CD4-positive, alpha-beta T cell (primary cell): ENCODE measurements at regions not wholly inside any gene's neighbourhood (a gene's known extent, or its start where the extent isn't known, plus 50 kb on each side); places are given as distances from the start of the nearest gene placed in this dataset.

Experiments
- ATAC-seq: fragments of 200-7000 bp; cut with Tn5 transposase; one replicate; pipeline ENCODE4 v1.10.0; 2022; ENCODE audit warnings: mild to moderate bottlenecking; ENCODE audit not compliant: poor library complexity
- CTCF ChIA-PET: fragments of 350-600 bp; sonication (Branson Sonifier 250); formaldehyde crosslinking; loops from one replicate; lab custom pipeline; 2021; ENCODE audit warnings: antibody characterized with exemption, inconsistent platforms; lab: Charles Lee
- POLR2A ChIA-PET: fragments of 350-600 bp; sonication (Branson Sonifier 250); formaldehyde crosslinking; loops from one replicate; lab custom pipeline; 2021; ENCODE audit warnings: antibody characterized with exemption, inconsistent platforms; lab: Charles Lee
- DNase-seq, 14 experiments: peaks; one replicate each; pipeline ENCODE4 v3.0.0-alpha.2; 2013 to 2020; ENCODE audit warnings: mixed read lengths in 2 of 14
- H3K27ac ChIP-seq, 2 donors: one replicate each; pipeline versions ENCODE4 v1.5.1 to v1.7.0; 2013; ENCODE audit warnings: low read length in 2 of 2, low read depth in 1 of 2, mild to moderate bottlenecking in 1 of 2
- H3K27me3 ChIP-seq, 2 experiments: 1 replicate in 1 of 2; 2 replicates in 1 of 2; pipeline versions ENCODE4 v1.6.1 to v1.7.0; 2013; ENCODE audit warnings: low read length in 2 of 2, control low read depth in 1 of 2, mild to moderate bottlenecking in 1 of 2, moderate library complexity in 1 of 2; ENCODE audit not compliant: insufficient read depth in 2 of 2, control insufficient read depth in 1 of 2
- H3K36me3 ChIP-seq: one replicate; pipeline ENCODE4 v1.6.1; 2013; ENCODE audit warnings: low read length, control low read depth; ENCODE audit not compliant: insufficient read depth
- H3K4me1 ChIP-seq: one replicate; pipeline ENCODE4 v1.6.1; 2013; ENCODE audit warnings: low read length, control low read depth; ENCODE audit not compliant: insufficient read depth
- H3K4me3 ChIP-seq: one replicate; pipeline ENCODE4 v1.5.1; 2013; ENCODE audit warnings: mild to moderate bottlenecking, low read length, moderate library complexity
- H3K9me3 ChIP-seq, 2 experiments: 1 replicate in 1 of 2; 2 replicates in 1 of 2; pipeline versions ENCODE4 v1.6.1 to v1.7.0; 2013; ENCODE audit warnings: low read length in 2 of 2, mild to moderate bottlenecking in 2 of 2, control low read depth in 1 of 2, moderate library complexity in 1 of 2; ENCODE audit not compliant: control insufficient read depth in 1 of 2, insufficient read depth in 1 of 2
- H3K27ac Mint-ChIP-seq: one replicate; pipeline ENCODE4 v1.8.0; 2020; ENCODE audit warnings: mixed read lengths
- H3K27me3 Mint-ChIP-seq: one replicate; pipeline ENCODE4 v1.8.0; 2021; ENCODE audit warnings: mixed read lengths
- H3K36me3 Mint-ChIP-seq: one replicate; pipeline ENCODE4 v1.8.0; 2021; ENCODE audit warnings: low read depth, mixed read lengths
- H3K4me1 Mint-ChIP-seq: one replicate; pipeline ENCODE4 v1.8.0; 2021; ENCODE audit warnings: low read depth, mixed read lengths
- H3K4me3 Mint-ChIP-seq: one replicate; pipeline ENCODE4 v1.8.0; 2020; ENCODE audit warnings: mild to moderate bottlenecking, mixed read lengths
- H3K9me3 Mint-ChIP-seq: one replicate; pipeline ENCODE4 v1.8.0; 2020; ENCODE audit warnings: mixed read lengths
- intact Hi-C, 2 experiments: fragments of 100-400 bp; cut with DNase I in 1 of 2; cut with micrococcal nuclease in 1 of 2; formaldehyde crosslinking; loops; one replicate each; pipeline versions ENCODE4 v1.15.1 to v1.9.0; 2023 to 2025; cut with DNase I, micrococcal nuclease
- TF ChIP-seq, protein P1 (sequence below): fragments of 200-600 bp; IDR thresholded peaks from one replicate; pipeline ENCODE4 v1.8.0; 2022; ENCODE audit warnings: antibody characterized with exemption, mild to moderate bottlenecking

DNA sequence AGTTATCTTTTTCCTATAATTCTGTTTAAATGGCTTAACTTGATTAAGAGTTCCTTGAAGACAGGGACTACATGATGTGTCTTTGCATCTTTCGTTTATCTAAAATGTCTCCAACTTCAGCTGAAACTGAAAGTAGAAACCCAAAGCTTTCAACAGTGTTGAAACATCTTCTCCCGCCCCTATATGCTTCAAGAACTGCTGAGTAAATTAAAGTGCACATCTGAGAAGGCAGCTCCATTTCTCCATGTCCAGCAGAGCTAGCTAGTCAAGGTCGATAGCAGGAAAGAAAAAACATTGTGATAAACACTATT is 185.7 kb upstream of the TBL1X start:
- peak in 3 of 14 experiments; percentile 10 to 24 (median 11) for DNase-seq
- Histone ChIP-seq H3K4me1 (no peaks in the 10 kb centered on the region), H3K4me3 (no peak overlapping the region), H3K27me3 (no peaks in the 10 kb centered on the region), H3K9me3 (no peaks in the 10 kb centered on the region), H3K36me3 (no peaks in the 10 kb centered on the region), H3K27ac (no peak overlapping the region)
- H3K4me1 Mint-ChIP-seq: peaks cover 16% of the 10 kb centered on the region
- TF ChIP-seq, protein P1, sequence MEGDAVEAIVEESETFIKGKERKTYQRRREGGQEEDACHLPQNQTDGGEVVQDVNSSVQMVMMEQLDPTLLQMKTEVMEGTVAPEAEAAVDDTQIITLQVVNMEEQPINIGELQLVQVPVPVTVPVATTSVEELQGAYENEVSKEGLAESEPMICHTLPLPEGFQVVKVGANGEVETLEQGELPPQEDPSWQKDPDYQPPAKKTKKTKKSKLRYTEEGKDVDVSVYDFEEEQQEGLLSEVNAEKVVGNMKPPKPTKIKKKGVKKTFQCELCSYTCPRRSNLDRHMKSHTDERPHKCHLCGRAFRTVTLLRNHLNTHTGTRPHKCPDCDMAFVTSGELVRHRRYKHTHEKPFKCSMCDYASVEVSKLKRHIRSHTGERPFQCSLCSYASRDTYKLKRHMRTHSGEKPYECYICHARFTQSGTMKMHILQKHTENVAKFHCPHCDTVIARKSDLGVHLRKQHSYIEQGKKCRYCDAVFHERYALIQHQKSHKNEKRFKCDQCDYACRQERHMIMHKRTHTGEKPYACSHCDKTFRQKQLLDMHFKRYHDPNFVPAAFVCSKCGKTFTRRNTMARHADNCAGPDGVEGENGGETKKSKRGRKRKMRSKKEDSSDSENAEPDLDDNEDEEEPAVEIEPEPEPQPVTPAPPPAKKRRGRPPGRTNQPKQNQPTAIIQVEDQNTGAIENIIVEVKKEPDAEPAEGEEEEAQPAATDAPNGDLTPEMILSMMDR: no peak
- CTCF ChIA-PET: no interaction called here
- ATAC-seq: no peak
- H3K27ac Mint-ChIP-seq: peak overlapping the region; percentile 1
- intact Hi-C loops: no loop called here
- no peaks in the 10 kb centered on the region for H3K27me3 Mint-ChIP-seq
- POLR2A ChIA-PET: no interaction called here
- H3K36me3 Mint-ChIP-seq: no peaks in the 10 kb centered on the region
- H3K9me3 Mint-ChIP-seq: peaks cover 2% of the 10 kb centered on the region
- peak overlapping the region; percentile 17 for H3K4me3 Mint-ChIP-seq

DNA sequence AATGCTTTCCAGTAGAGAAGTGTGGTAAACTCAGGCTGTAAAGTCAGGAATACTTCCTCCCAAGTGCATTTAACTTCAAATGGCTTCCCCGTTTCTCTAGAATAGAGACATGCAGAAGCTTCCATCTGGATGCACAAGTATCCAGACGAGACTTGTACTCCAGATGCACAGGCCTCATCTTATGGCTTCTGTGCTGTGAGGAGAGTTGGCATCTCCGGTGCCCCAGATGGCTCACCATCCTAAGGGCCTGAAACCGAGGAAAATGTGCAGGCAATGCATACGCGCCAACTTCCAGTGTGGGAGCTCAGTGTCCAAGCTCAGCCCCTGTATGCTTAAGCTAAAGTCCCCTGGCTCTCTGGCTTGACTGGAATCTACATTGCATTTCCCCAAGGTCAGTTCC is 184.0 kb upstream of the TBL1X start:
- peaks cover 4% of the 10 kb centered on the region for H3K4me1 ChIP-seq
- ATAC-seq: no peak
- no peak overlapping the region for H3K4me3 ChIP-seq
- H3K27me3 Mint-ChIP-seq: no peaks in the 10 kb centered on the region
- no peaks in the 10 kb centered on the region for H3K36me3 Mint-ChIP-seq
- H3K9me3 Mint-ChIP-seq: peaks cover 2% of the 10 kb centered on the region
- no peak overlapping the region for H3K4me3 Mint-ChIP-seq
- TF ChIP-seq, protein P1: no peak
- no peaks in the 10 kb centered on the region for H3K9me3 ChIP-seq
- H3K4me1 Mint-ChIP-seq: peaks cover 24% of the 10 kb centered on the region
- no peaks in the 10 kb centered on the region for H3K27me3 ChIP-seq
- DNase-seq: no peak
- no peak overlapping the region for H3K27ac Mint-ChIP-seq
- H3K36me3 ChIP-seq: no peaks in the 10 kb centered on the region
- no peak overlapping the region for H3K27ac ChIP-seq
- CTCF ChIA-PET: no interaction called here
- intact Hi-C loops: no loop called here
- POLR2A ChIA-PET: no interaction called here

DNA sequence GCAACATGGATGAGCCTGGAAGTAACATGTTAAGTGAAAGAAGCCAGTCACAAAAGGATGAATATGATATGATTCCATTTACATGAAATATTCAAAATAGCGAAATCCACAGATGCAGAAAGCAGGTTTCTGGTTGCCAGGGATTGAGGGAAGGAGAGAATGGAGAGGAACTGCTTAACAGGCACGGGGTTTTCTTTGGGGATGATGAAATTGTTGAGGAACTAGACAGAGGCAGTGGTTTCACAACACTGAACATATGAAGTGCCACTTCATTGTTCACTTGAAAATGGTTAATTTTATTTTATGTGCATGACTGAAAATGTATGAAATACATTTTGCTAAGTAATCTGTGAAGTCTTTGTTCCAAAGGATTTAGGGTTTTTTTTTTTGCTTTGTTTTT is 182.5 kb upstream of the TBL1X start:
- ATAC-seq (no peak), DNase-seq (no peak)
- no peaks in the 10 kb centered on the region for H3K9me3 Mint-ChIP-seq
- intact Hi-C loops: no loop called here
- POLR2A ChIA-PET: no interaction called here
- CTCF ChIA-PET: interaction anchor here (1.1 kb wide), 1 partner anchor 31 kb away, joined by 3 read pairs; no protein-coding TSS in a partner anchor
- Histone ChIP-seq H3K27ac (no peak overlapping the region), H3K36me3 (no peaks in the 10 kb centered on the region), H3K4me1 (peaks cover 4% of the 10 kb centered on the region), H3K4me3 (no peak overlapping the region), H3K27me3 (no peaks in the 10 kb centered on the region), H3K9me3 (no peaks in the 10 kb centered on the region)
- no peaks in the 10 kb centered on the region for H3K27me3 Mint-ChIP-seq
- H3K4me1 Mint-ChIP-seq: peaks cover 29% of the 10 kb centered on the region
- H3K4me3 Mint-ChIP-seq: no peak overlapping the region
- TF ChIP-seq, protein P1: no peak
- no peak overlapping the region for H3K27ac Mint-ChIP-seq
- H3K36me3 Mint-ChIP-seq: no peaks in the 10 kb centered on the region
